ENCODE measurements at regions not wholly inside any gene's neighbourhood (a gene's known extent, or its start where the extent isn't known, plus 50 kb on each side); places are given as distances from the start of the nearest gene placed in this dataset.

- no peak overlapping the region for H3K4me3 ChIP-seq (ENCODE audit: low read depth, low read length)
- no peak for TF ChIP-seq CTCF (IDR thresholded peaks at IDR 0.05; ENCODE audit: control insufficient read depth, extremely low read depth, insufficient read depth)
- DNase-seq (ENCODE audit: low read depth): no peak
These were observed 442.3 kb downstream of the GRB14 start for GRCh38 chr2:164178835-164179465.

GRCh38 chr2:164164602-164165001, 428.8 kb upstream of the FIGN start:
- no peak overlapping the region for H3K4me3 ChIP-seq (ENCODE audit: low read depth, low read length)
- no peak for DNase-seq (ENCODE audit: low read depth)
- TF ChIP-seq CTCF (IDR thresholded peaks at IDR 0.05; ENCODE audit: control insufficient read depth, extremely low read depth, insufficient read depth): no peak

GRCh38 chr2:164155558-164155957, 419.8 kb upstream of the FIGN start:
- DNase-seq (ENCODE audit: low read depth): no peak
- no peak for TF ChIP-seq CTCF (IDR thresholded peaks at IDR 0.05; ENCODE audit: control insufficient read depth, extremely low read depth, insufficient read depth)
- no peak overlapping the region for H3K4me3 ChIP-seq (ENCODE audit: low read depth, low read length)

GRCh38 chr2:164151522-164151921, 415.7 kb upstream of the FIGN start:
- TF ChIP-seq CTCF (IDR thresholded peaks at IDR 0.05; ENCODE audit: control insufficient read depth, extremely low read depth, insufficient read depth): no peak
- no peak overlapping the region for H3K4me3 ChIP-seq (ENCODE audit: low read depth, low read length)
- no peak for DNase-seq (ENCODE audit: low read depth)

GRCh38 chr2:164150604-164151003, 414.8 kb upstream of the FIGN start:
- no peak for DNase-seq (ENCODE audit: low read depth)
- no peak overlapping the region for H3K4me3 ChIP-seq (ENCODE audit: low read depth, low read length)
- no peak for TF ChIP-seq CTCF (IDR thresholded peaks at IDR 0.05; ENCODE audit: control insufficient read depth, extremely low read depth, insufficient read depth)

- TF ChIP-seq CTCF (IDR thresholded peaks at IDR 0.05; ENCODE audit: control insufficient read depth, extremely low read depth, insufficient read depth): no peak
- H3K4me3 ChIP-seq (ENCODE audit: low read depth, low read length): no peak overlapping the region
- DNase-seq (ENCODE audit: low read depth): no peak
These were observed 410.6 kb upstream of the FIGN start for GRCh38 chr2:164146441-164146840.
